GM13976 (cell line): ENCODE measurements at regions not wholly inside any gene's neighbourhood (a gene's known extent, or its start where the extent isn't known, plus 50 kb on each side); places are given as distances from the start of the nearest gene placed in this dataset.

Experiments
- DNase-seq: peaks from one replicate; pipeline ENCODE4 v3.0.0; 2012; ENCODE audit warnings: low spot score
- CTCF ChIP-seq: IDR thresholded peaks from 2 replicates; pipeline ENCODE4 v1.5.1; 2012; ENCODE audit warnings: borderline replicate concordance, mild to moderate bottlenecking; ENCODE audit not compliant: insufficient read depth; ENCODE audit errors: extremely low read depth, missing control alignments, control extremely low read depth
- in situ Hi-C: fragments of 300-500 bp; cut with MboI; formaldehyde crosslinking; loops from one replicate; pipeline ENCODE4 v1.12.0; 2022; ENCODE audit warnings: low sequenced_read_pairs, mixed read lengths, inconsistent platforms; ENCODE audit not compliant: unreplicated experiment

GRCh38 chr2:228613133-228613850 lies 431.8 kb upstream of the SPHKAP start:
- no peak for TF ChIP-seq CTCF
- in situ Hi-C loops: no loop called here

DNA sequence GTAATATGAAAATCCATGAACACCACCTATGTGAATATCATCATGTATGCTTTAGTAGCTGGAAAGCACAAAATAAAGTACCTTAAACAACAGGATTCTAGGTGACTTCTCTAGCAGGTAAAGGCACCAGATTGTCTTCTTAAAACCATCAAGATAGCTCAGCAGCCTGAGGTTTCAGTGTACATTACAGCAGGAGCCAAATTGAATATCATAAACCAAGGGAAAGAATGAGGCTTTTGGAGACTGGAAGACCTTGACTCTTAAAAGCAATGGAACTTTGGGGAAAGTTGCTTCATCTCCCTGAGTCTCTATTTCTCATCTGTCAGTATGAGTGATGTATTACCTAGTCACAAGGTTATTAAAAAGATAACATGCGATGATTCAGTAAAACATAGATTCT lies 429.7 kb upstream of the SPHKAP start:
- no peak for TF ChIP-seq CTCF
- no peak for DNase-seq
- in situ Hi-C loops: no loop called here

More at GRCh38 chr2:228613133-228613850, 431.8 kb upstream of the SPHKAP start:
- no peak for DNase-seq

- DNase-seq: no peak
- in situ Hi-C loops: no loop called here
- no peak for TF ChIP-seq CTCF
Observed at GRCh38 chr2:228602288-228602687, 420.8 kb upstream of the SPHKAP start.

DNA sequence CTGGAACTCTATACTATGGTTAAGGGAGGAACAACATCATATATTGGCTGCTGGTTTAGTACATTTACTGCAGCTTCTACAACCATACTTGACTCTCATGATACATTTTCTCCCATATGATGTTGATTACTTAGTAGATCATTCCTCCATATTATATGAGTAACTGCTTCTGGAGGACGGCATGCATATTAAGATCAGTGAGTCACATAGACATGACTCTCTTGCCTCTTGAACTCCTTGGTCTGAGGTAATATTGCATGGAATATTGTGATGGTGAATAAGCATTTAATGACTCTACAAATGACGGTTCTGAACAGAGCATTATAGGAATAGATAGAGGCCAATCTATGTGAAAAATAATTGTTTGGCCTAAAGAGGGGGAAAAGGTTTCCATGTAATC lies 418.8 kb upstream of the SPHKAP start:
- no peak for TF ChIP-seq CTCF
- in situ Hi-C loops: no loop called here
- DNase-seq: no peak

- DNase-seq: no peak
- in situ Hi-C loops: no loop called here
- TF ChIP-seq CTCF: no peak
Observed at GRCh38 chr2:228599781-228600180, 418.3 kb upstream of the SPHKAP start.

DNA sequence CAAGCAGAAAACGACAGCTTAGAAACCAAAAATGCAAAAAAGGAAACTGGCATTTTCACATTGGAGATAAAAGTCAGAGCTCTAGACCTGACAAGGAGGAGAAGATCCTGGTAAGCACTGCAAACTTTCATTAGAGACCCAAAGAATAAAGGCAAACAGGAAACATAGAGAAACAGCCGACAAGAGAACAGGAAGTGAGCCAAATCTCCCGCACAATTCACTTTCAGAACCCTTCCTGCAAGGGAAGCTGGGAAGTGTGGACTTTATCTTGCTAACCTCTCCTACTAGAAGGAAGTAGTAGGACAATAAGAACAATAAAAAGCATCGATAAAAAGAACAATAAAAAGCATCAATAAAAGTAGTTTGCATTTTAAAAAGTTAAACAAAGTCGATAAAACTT lies 417.8 kb upstream of the SPHKAP start:
- TF ChIP-seq CTCF: no peak
- in situ Hi-C loops: no loop called here
- no peak for DNase-seq
